ENCODE measurements at regions not wholly inside any gene's neighbourhood (a gene's known extent, or its start where the extent isn't known, plus 50 kb on each side); places are given as distances from the start of the nearest gene placed in this dataset.

DNA sequence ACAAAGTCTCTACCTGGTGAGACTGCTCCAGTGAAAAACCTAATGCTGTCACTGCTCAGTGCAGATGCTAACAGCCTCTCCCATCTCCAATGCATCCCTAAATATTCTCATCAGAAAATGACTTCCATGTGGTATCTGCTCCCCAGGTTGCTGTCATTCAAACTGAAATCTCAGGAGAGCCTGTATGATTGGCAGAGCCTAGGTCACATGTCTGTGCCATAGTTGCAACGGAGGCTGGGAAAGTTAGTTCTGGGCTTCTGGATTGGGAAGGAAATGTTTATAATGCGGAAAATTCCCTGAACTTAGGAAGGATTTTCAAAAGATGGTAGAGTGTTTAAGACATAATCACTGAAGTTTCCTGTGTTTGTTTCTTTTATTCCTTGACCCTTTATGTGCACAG, 206.4 kb upstream of the ZKSCAN2 start (continued):
- TF ChIP-seq POLR2AphosphoS5 (IDR thresholded peaks at IDR 0.05) (no peak), EZH2 (IDR thresholded peaks at IDR 0.05; ENCODE audit: borderline replicate concordance, insufficient read depth, low read length, poor library complexity, severe bottlenecking) (no peak)

DNA sequence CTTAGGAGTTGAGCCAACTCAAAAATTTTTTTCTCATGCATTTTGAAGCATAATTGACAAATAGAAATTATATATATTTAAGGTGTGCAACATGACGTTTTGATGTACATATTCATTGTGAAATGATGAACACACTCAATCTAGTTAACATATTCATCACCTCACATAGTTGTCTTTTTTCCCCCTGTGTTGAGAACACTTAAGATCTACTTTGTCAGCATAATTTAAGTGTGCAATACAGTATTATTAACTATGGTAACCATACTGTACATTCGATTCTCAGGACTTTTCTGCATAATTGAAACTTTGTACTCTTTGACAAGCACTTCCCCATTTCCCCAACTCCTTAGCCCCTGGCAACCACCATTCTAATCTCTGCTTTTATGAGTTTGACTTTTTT, 192.2 kb upstream of the ZKSCAN2 start:
- H3K4me2 ChIP-seq (ENCODE audit: low read length): no peak overlapping the region
- H3K36me3 ChIP-seq (ENCODE audit: insufficient read depth, low read length): no peaks in the 10 kb centered on the region
- TF ChIP-seq, protein P1, sequence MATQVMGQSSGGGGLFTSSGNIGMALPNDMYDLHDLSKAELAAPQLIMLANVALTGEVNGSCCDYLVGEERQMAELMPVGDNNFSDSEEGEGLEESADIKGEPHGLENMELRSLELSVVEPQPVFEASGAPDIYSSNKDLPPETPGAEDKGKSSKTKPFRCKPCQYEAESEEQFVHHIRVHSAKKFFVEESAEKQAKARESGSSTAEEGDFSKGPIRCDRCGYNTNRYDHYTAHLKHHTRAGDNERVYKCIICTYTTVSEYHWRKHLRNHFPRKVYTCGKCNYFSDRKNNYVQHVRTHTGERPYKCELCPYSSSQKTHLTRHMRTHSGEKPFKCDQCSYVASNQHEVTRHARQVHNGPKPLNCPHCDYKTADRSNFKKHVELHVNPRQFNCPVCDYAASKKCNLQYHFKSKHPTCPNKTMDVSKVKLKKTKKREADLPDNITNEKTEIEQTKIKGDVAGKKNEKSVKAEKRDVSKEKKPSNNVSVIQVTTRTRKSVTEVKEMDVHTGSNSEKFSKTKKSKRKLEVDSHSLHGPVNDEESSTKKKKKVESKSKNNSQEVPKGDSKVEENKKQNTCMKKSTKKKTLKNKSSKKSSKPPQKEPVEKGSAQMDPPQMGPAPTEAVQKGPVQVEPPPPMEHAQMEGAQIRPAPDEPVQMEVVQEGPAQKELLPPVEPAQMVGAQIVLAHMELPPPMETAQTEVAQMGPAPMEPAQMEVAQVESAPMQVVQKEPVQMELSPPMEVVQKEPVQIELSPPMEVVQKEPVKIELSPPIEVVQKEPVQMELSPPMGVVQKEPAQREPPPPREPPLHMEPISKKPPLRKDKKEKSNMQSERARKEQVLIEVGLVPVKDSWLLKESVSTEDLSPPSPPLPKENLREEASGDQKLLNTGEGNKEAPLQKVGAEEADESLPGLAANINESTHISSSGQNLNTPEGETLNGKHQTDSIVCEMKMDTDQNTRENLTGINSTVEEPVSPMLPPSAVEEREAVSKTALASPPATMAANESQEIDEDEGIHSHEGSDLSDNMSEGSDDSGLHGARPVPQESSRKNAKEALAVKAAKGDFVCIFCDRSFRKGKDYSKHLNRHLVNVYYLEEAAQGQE (IDR thresholded peaks at IDR 0.05; ENCODE audit: borderline replicate concordance): no peak
- TF ChIP-seq POLR2AphosphoS5 (IDR thresholded peaks at IDR 0.05): no peak
- no peaks in the 10 kb centered on the region for H3K27me3 ChIP-seq (ENCODE audit: insufficient read depth, low read depth, low read length)
- H3K9ac ChIP-seq (ENCODE audit: low read length): no peak overlapping the region
- no peaks in the 10 kb centered on the region for H3F3A ChIP-seq (ENCODE audit: insufficient read depth, low read length, poor library complexity, severe bottlenecking)
- H3K79me2 ChIP-seq (replicated peaks; ENCODE audit: insufficient read depth, low read length): no peaks in the 10 kb centered on the region
- H2AFZ ChIP-seq (ENCODE audit: low read depth, low read length): no peak overlapping the region
- H3K9me3 ChIP-seq (ENCODE audit: low read length): no peaks in the 10 kb centered on the region
- no peak overlapping the region for H3K27ac ChIP-seq (ENCODE audit: low read length)
- no peaks in the 10 kb centered on the region for H4K20me1 ChIP-seq (ENCODE audit: insufficient read depth)
- H3K9me2 ChIP-seq (ENCODE audit: insufficient read depth, low read length): no peaks in the 10 kb centered on the region
- H3K4me3 ChIP-seq (ENCODE audit: low read length): no peak overlapping the region

DNA sequence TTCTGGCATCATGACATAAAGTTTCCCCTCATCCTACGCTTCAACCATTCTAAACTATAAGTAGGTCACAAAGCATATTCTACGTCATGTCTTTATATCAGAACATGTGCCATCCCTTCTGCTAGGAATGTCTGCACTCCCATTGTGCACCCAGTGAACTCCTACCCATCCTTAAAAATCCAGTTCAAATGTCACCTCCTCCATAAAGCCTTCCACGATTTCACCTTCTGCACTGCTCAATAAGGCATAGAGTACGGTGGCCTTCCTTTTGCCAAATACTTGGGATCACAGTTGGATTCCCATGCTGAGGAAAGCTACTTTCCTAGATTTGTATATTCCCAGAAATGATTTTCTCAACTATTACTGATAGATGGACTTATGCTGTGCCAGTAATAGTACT, 186.3 kb upstream of the ZKSCAN2 start:
- TF ChIP-seq MXI1 (conservative IDR thresholded peaks at IDR 0.05; ENCODE audit: poor library complexity, severe bottlenecking) (no peak), SMC3 (conservative IDR thresholded peaks at IDR 0.05; ENCODE audit: poor library complexity) (no peak), TAF1 (IDR thresholded peaks at IDR 0.05; ENCODE audit: low read depth) (no peak), EZH2 (IDR thresholded peaks at IDR 0.05; ENCODE audit: borderline replicate concordance, insufficient read depth, low read length, poor library complexity, severe bottlenecking) (no peak), EP300 (conservative IDR thresholded peaks at IDR 0.05; ENCODE audit: poor library complexity, severe bottlenecking) (no peak), RAD21 (conservative IDR thresholded peaks at IDR 0.05) (no peak), POLR2AphosphoS5 (IDR thresholded peaks at IDR 0.05) (no peak)
- TF ChIP-seq, protein P1 (IDR thresholded peaks at IDR 0.05; ENCODE audit: borderline replicate concordance): no peak
- TF ChIP-seq, protein P2, sequence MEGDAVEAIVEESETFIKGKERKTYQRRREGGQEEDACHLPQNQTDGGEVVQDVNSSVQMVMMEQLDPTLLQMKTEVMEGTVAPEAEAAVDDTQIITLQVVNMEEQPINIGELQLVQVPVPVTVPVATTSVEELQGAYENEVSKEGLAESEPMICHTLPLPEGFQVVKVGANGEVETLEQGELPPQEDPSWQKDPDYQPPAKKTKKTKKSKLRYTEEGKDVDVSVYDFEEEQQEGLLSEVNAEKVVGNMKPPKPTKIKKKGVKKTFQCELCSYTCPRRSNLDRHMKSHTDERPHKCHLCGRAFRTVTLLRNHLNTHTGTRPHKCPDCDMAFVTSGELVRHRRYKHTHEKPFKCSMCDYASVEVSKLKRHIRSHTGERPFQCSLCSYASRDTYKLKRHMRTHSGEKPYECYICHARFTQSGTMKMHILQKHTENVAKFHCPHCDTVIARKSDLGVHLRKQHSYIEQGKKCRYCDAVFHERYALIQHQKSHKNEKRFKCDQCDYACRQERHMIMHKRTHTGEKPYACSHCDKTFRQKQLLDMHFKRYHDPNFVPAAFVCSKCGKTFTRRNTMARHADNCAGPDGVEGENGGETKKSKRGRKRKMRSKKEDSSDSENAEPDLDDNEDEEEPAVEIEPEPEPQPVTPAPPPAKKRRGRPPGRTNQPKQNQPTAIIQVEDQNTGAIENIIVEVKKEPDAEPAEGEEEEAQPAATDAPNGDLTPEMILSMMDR (IDR thresholded peaks at IDR 0.05; ENCODE audit: poor library complexity, severe bottlenecking): no peak
- Histone ChIP-seq H3K9ac (ENCODE audit: low read length) (no peak overlapping the region), H3K79me2 (replicated peaks; ENCODE audit: insufficient read depth, low read length) (no peaks in the 10 kb centered on the region), H3K27ac (ENCODE audit: low read length) (no peak overlapping the region), H3K27me3 (ENCODE audit: insufficient read depth, low read depth, low read length) (no peaks in the 10 kb centered on the region), H3K9me2 (ENCODE audit: insufficient read depth, low read length) (no peaks in the 10 kb centered on the region), H3K4me3 (ENCODE audit: low read length) (no peak overlapping the region), H3F3A (ENCODE audit: insufficient read depth, low read length, poor library complexity, severe bottlenecking) (no peaks in the 10 kb centered on the region), H3K4me2 (ENCODE audit: low read length) (no peak overlapping the region), H2AFZ (ENCODE audit: low read depth, low read length) (no peak overlapping the region), H3K9me3 (ENCODE audit: low read length) (no peaks in the 10 kb centered on the region), H4K20me1 (ENCODE audit: insufficient read depth) (no peaks in the 10 kb centered on the region), H3K36me3 (ENCODE audit: insufficient read depth, low read length) (no peaks in the 10 kb centered on the region)

All from neural cell (in vitro differentiated cells).